Right lung (tissue), 2 donors: ENCODE measurements at regions not wholly inside any gene's neighbourhood (a gene's known extent, or its start where the extent isn't known, plus 50 kb on each side); places are given as distances from the start of the nearest gene placed in this dataset.
"Not testable (repeated sequence)": the region's sequence is repeated elsewhere in the genome, so short reads cannot be mapped to it uniquely, and the experiment has no call there.

ENCODE experiments used
- DNase-seq, 2 donors: peaks; one replicate each; pipeline ENCODE4 v3.0.0-alpha.2; 2013

DNA sequence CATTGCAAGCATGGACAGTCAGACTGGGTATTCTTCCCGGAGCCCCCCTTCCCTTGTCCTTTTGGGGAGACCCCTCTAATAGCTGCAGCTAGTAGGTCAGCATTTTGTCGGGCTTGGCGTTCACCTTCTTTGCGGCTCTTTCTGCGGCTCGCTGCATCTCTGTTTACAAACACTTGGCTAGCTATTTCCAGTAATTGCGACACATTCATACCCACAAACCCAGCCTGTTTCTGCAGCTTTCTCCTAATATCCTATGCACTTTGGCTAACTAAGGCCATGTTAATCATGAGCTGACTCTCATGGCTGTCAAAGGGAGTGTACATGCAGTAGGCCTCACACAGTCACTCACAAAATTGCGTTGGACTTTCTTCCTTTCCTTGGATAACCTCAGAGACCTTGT lies 716.4 kb downstream of the AMY1C start:
- DNase-seq: no peak

DNA sequence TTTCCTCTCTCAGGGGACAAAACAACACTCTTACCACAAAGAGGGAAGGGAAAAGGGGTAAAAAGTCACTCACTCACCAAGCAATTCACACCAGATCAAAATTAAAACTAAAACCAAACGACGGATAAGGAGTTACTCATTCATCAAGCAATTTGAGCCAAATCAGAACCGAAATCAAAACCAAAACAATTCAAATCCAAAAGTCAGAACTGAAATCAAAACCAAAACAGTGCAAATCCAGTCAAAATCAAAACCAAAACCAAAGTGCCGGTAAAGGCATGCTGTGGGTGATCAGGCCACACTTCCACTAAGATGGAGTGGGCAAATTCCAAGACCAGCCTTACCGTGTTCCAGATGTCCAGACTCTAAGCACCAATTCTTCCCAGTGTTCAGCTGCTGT lies 717.9 kb downstream of the AMY1C start:
- DNase-seq: no peak

DNA sequence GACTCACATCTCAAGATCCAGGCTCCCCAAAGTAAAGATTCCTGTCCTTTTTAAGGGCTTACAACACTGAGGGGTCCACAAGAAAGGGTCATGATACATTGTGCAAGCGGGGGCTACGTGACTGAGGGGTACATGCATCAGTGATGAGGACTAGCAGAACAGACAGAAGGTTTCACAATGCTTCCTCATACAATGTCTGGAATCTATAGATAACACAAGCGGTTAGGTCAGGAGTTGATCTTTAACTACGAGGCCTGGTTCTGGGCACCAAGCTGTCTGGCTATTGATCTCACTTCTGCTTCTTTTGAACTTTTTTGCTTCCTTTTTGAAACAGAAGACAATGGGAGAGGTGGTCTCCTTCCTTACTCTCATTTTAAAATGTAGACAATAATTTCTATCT lies 718.6 kb downstream of the AMY1C start:
- no peak for DNase-seq

DNA sequence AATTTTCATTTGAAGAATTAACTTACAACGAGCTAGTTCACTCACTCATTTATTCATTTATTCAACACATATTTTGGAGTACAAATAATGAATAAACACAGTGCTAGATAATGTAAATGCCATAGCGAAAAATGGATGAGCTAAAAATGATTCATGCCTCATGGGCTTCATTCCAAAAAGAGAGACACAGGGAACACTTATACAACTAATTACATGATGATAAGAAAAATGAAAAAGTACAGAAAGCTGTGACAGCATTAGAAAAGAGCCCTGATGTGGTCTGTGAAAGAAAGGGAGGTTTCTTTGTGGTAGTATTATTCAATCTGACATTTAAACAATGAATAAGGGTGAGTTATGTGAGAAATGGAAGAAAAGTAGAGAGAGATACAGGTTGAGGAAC lies 726.4 kb downstream of the AMY1C start:
- DNase-seq: no peak

DNA sequence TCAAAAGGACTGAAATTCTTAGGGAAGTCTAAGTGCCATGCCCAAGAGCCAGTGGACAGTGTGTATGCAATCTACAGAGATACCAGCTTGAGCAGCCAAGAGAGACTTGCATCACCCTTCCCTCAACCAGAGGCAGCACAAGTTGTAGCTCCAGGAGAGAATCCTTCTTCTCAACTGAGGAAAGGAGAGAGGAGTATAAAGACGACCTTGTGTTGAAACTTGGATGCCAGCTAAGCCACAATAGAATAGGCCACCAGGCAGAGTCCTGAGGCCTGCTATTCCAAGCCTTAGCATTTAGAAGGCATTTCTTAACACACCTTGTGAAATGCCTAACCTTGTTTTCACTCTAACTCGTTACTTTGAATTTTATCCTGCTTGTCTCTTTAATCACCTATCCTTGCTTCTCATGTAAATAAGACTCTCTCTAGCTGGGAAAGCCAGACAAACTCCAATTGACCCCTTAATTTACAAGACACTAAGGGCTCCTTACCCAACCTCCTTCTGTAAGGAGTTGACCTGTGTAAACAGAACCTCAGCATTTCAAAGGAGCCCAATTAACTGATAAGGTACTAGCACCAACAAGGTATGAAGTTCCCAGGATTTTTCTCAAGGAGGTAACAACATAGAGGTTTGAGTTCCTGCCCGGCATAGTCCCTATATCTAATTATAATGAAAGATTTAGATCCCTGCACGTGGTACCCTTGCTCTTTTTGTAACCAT lies 738.8 kb downstream of the AMY1C start:
- no peak for DNase-seq

DNA sequence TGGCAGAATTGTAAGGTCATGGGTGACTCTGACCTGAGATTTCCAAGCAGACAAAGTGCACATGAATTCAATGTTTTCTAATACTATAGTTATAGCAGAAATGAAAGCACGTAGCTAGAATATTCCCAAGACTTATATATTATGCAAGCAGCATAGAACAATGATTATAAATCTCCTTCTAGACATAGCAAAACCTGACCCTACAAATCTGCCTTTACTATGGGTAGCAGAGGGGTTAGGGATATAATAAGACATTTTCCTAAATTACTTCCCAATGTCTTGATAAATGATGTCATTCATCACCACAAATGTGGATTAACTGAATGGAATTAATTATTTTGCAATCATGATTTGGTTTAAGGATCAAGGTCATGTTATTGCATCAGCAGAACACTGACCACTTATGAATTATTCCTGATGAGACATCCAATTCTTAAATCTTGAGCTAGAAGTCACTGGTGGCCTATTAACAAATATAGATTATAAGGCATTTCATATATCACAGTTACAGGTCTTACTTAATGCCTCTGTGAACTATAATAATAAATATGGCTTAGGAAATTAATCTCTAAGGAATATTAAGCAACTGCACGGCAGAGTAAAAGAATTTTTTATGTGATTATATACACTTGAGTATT lies 776.6 kb downstream of the AMY1C start:
- DNase-seq: no peak

DNA sequence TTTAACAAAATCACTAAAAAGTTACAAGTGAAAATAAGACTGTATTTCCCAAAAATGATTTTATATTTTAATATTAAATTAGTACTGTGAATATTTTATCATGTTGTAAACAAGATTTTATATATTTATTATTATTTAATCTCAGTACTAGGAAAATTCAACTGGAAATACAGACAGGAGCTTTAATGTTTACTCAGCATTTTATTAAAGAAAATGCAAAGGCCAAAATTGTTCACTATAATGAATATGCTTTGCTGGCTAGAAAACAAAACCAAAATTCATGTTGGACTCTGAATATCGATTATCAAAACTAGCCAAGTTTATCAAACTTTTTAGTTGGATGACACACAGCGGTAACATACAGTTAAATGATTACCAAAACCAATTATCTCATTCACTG lies 782.3 kb downstream of the AMY1C start:
- no peak for DNase-seq

DNA sequence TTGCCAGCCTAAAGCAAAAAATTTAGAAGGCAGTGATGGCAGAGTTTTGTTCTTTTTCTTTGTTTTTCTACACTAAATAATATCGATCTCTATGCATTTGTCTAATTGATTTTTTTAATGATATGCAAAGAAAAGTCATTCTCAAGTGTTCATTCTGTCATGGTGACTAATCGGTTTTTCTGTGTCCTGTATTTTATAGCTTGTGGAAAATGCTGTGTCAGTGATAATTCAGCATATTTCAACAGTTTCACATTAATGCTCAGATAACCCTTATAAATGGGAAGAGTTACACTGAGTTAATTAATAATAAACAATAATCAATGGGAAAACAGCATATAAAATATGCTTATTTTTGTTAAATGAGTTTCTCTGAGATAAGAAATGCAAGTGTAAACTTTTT lies 824.9 kb downstream of the AMY1C start:
- no peak for DNase-seq

DNA sequence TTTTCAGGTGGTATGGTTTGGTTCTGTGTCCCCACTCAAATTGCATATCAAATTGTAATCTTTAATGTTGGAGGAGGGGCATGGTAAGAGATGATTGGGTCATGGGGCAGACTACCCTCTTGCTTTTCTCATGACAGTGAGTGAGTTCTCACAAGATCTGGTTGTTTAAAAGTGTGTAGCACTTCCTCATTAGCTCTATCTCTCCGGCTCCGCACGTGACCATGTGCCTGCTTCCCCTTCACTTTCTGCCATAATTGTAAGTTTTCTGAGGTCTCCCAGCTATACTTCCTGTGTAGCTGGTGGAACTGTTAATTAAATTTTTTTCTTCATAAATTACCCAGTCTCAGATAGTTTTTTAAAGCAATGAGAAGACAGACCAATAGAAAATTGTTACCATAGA lies 843.2 kb downstream of the AMY1C start:
- DNase-seq: no peak

DNA sequence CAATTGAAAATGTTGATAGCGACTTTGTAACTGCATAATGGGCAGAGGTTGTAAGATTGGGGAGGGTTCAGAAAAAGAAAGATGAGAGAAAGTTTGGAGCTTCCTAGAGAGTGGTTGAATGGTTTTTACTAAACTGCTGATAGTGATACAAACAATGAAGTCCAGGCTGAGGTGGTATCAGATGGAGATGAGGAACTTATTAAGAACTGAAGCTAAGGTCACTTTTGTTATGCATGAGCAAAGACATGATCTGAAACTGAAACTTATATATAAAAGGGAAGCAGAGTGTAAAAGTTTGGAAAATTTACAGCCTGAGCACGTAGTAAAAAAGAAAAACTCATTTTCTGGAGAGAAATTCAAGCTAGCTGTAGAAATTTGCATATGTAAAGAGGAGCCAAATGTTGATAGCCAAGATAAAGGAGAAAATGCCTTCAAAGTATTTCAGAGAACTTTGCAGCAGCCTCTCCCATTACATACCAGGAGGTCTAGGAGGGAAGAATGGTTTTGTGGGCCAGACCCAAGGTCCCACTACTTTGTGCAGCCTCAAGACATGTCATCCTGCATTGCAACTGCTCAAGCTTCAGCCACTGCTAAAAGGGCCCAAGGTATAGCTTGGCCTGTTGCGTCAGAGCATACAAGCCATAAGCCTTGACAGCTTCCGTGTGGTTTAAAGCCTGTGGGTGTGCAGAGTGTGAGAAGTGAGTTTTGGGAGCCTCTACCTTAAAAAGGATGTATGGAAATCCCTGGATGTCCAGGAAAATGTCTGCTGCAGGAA lies 843.9 kb downstream of the AMY1C start:
- DNase-seq: no peak

DNA sequence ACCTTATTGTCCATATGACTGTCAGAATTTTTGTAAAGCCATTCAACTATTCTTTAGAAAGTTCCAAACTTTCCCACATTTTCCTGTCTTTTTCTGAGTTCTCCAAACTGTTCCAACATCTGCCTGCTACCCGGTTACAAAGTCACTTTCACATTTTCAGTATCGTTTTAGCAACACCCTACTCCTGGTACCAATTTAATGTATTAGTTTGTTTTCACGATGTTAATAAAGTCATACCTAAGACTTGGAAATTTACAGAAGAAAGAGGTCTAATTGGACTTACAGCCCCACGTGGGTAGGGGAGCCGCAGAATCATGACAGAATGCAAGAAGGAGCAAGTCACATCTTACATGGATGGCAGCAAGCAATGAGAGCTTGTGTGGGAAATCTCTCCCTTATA lies 867.8 kb downstream of the AMY1C start:
- no peak for DNase-seq

DNA sequence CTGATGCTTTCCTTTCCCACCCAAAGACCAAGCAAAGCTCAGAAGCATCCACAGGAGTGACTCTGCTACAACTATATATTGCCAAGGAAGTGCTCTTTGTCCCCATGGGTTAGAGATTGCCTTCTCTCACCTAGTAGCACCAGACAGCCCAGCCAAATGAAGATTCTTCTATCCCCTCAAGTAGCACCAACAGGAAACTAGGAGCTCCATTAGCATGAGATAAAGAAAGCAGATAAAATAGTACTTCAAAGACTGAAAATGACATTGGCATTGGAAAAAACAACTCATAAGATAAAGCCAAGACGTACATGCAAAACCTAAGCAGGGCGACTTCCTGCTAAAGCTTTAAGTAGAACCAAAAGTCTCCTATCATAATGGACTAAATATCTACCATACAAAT lies 871.5 kb downstream of the AMY1C start:
- no peak for DNase-seq

DNA sequence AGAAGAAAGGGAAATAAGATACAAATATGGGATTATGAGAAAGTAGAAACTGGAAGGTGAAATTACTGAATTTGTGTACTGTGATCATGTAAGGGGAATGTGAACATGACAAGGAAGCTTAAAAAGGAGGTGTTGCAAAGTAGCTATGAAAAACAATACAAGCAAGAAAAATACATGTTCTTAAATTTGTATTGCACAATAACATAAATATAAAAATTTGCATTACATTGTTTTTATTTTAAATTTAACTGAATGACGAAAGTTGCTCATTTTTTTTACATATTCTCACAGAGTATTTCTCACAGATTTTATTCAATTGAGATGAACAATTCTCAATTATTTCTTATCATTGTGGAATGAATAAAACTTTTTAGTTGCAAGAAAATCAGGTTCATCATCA lies 874.8 kb downstream of the AMY1C start:
- DNase-seq: no peak

DNA sequence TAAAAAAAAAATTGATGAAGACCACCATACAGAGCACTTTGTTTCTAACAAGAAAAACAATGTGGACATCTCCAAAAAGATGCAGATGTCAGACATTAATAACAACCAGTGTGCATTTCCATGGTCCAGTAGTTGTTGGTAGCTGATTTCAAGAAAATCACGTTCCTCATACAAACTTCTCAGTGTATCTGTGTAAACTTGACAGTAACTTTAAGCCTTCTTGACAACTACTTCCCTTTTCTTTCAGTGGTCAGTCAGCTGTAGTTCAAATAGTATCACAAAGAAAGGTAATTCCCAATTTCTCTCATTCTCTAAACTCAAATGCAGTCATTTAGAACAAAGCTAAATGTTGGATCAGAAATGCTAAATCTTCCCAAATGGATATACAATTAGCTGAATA lies 879.9 kb downstream of the AMY1C start:
- no peak for DNase-seq

DNA sequence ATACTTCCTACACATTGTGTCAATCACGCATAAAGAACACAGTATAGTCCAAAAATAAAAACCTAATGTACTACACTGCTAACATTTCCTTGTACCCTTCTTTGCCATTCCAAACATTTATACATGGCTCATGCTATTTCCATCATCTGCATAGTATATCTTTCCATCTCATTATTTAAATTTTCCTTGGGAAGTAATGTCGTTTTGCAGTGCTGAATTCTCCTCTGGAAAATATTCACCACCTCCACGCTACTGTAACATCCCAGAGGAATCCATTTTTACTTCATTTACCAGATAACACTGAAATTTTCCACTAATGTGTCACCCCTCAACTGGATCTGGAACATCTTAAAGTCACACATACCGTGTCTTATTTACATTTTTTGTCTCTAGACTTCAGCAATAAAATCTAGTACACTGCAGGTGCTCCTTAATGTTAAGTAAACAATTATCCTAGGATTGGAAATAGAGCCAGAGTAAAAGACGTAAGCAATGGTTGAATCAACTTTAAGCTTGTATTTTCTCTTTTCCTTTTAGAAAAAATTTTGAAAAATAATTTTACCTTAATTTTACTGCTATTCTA lies 881.0 kb downstream of the AMY1C start:
- no peak for DNase-seq

DNA sequence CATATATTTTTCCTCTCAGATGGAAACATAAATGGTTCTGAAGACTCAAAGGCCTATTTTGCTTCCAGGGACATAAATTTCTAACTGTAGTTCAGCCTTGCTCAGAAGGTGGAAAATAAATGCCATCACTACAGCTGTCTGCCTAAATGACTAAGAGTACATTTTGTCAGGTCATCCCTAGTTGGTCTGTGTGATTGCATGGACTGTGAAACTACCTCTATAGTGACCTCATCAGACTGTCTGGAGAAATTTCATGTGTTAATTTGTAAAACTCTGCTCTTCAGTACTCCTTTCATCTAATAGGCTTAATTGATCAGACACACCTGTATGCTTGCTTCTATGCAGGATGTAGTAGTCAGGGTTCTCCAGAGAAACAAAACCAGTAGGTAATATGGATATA lies 886.9 kb downstream of the AMY1C start:
- no peak for DNase-seq

DNA sequence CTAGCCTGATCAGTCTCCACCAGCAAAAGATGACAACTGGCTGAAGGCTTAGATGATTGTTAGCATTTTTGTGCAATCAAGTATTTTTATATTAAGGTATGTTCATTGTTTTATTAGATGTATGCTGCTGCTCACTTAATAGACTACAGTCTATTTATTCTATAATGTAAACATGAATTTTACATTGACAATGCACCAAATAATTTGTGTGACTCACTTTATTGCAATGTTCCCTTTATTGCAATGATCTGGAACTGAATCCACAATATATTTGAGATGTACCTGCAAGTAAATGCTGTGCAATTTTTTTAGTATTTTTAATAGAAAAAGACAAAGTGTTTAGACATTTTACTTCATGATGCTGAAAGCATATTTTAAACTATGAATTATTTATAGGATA lies 896.5 kb downstream of the AMY1C start:
- DNase-seq: no peak

DNA sequence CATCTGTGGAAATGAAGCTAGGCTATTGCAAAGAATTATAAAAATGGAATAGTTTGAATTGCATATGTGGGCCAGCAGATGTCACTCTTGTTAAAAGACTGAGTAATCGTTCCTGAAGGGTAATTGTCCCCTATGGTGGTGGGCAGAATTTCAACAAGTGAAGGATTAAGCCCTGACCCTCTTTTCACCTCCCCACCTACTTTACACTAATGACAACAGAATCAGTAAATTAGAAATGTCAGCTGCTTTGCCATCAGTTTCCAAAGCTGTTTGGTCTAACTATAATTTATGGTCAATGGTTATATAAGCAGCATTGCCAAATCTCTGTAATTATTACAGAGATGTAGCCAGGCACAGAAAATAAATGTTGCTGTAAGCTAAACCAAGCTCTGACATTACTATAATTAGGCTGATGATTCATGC lies 898.6 kb downstream of the AMY1C start:
- DNase-seq: peak; percentile 47 to 52

DNA sequence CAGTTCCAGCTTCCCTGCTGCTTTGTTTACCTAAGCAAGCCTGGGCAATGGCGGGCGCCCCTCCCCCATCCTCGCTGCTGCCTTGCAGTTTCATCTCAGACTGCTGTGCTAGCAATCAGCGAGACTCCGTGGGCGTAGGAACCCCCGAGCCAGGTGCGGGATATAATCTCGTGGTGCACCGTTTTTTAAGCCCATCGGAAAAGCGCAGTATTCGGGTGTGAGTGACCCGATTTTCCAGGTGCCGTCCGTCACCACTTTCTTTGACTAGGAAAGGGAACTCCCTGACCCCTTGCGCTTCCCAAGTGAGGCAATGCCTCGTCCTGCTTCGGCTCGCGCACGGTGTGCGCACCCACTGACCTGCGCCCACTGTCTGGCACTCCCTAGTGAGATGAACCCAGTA lies 914.7 kb downstream of the AMY1C start:
- DNase-seq: not testable (repeated sequence)

DNA sequence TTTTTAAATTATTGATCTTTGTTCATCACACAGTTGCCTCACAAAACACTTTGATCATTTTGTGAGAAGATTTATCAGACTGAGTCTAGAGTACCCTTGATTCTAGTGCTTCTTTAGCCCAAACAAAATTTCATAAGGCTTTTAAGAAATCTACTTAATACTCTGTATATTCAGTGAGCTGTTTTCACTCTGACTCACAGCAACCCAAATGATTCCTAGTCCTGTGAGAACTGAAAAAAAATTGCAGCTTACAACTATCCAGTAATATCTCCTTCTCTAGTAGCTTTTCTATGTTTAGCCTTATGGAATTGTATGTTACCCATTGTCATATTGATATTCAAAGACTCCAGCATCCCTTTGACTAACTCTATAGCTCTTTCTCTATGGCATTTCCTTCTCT lies 915.6 kb downstream of the AMY1C start:
- no peak for DNase-seq

DNA sequence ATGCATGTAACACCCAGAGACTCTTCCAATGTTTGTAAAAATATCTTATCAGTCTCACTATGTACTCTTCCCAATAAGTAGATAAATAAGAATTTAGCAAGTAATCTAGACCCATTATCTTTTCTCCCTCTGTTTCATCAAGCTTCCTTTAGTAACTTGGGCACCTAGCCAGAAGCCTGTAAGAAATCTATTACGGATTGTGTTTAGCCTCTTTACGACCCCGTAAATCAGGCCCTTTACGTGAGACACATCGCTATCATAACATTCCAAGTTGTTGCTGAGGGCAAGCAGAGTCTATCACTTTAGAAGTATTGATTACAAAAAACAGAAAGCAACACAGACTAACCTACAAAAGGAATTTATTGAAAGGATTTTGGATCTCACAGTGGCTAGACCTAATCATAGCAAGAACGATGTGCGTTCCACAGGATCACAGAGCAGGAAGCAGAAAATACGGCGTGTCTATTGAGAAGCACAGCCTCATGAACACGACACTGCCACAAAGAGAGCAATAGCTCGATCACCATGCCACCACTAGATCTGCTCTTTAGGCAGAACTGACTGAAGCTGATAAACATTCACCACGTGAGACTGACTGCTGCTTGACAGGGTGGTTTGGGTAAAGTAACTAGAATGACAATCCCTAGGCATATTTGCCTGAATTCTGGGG lies 922.1 kb downstream of the AMY1C start:
- peak in 1 of 2 donors; percentile 6 for DNase-seq

DNA sequence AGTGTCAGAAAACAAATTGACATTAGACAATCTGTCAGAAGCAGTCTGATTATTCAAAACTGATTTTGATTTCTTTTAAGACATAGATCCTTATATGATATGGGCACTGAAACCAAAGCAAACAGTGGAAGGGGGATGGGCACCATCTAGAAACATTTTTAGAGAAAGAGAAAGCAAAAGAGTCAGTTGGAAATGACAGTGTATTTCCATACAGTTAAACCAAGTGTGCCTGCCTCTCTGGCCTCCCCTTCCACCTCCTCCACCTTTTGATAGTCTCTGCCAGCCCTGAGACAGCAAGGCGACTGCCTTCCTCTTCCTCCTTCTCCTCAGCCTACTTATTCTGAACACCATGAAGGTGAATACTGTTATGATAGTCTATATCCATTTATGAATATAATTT lies 949.7 kb downstream of the AMY1C start:
- no peak for DNase-seq
